Astrocyte (in vitro differentiated cells and primary cell): ENCODE measurements at regions not wholly inside any gene's neighbourhood (a gene's known extent, or its start where the extent isn't known, plus 50 kb on each side); places are given as distances from the start of the nearest gene placed in this dataset.

ENCODE experiments used
- EZH2 ChIP-seq: IDR thresholded peaks from 2 replicates; pipeline ENCODE4 v1.6.1; 2012; ENCODE audit warnings: mild to moderate bottlenecking, low read length, inconsistent platforms; ENCODE audit not compliant: insufficient read depth
- TF ChIP-seq, protein P1 (sequence below): IDR thresholded peaks from 2 replicates; pipeline ENCODE4 v1.5.1; 2011; ENCODE audit warnings: low read depth, mild to moderate bottlenecking, inconsistent platforms, low read length, moderate library complexity; ENCODE audit not compliant: insufficient read depth

DNA sequence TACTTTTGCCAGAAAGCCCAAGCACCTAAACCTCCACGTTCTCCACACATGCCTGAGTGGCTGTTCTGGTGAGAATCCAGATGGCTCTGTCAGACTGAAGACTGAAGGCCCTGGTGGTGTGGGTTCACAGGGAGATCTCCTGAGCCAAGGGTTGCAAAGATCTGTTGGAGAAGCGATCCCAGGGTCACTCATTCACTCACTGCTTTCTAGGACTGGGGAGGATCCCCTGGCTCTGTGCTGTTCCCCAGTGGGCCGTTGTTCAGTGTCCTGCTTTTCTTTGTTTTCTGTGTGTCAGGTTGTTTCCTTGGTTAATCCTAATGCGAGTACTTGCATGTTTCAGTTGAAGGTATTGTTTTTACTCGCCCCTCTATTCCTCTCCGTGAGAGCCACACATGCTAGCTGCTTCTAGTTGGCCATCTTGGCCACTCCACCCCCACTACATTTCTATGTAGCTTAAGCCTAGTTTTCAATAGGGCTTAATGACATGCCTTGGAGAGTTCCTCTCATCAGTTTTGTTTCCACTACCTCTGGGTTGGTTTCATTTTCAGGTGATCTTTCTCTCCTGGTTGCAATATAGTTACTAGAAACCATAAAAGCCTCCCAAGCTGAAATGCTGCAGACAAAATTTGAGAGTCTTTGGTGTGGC lies 144.5 kb upstream of the SLC38A2 start:
- TF ChIP-seq, protein P1, sequence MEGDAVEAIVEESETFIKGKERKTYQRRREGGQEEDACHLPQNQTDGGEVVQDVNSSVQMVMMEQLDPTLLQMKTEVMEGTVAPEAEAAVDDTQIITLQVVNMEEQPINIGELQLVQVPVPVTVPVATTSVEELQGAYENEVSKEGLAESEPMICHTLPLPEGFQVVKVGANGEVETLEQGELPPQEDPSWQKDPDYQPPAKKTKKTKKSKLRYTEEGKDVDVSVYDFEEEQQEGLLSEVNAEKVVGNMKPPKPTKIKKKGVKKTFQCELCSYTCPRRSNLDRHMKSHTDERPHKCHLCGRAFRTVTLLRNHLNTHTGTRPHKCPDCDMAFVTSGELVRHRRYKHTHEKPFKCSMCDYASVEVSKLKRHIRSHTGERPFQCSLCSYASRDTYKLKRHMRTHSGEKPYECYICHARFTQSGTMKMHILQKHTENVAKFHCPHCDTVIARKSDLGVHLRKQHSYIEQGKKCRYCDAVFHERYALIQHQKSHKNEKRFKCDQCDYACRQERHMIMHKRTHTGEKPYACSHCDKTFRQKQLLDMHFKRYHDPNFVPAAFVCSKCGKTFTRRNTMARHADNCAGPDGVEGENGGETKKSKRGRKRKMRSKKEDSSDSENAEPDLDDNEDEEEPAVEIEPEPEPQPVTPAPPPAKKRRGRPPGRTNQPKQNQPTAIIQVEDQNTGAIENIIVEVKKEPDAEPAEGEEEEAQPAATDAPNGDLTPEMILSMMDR, result no peak
- TF ChIP-seq EZH2, result no peak
